ENCODE measurements at regions not wholly inside any gene's neighbourhood (a gene's known extent, or its start where the extent isn't known, plus 50 kb on each side); places are given as distances from the start of the nearest gene placed in this dataset.
A peak's percentile ranks its signal among the peaks of the same experiment; 100 is the strongest.

DNA sequence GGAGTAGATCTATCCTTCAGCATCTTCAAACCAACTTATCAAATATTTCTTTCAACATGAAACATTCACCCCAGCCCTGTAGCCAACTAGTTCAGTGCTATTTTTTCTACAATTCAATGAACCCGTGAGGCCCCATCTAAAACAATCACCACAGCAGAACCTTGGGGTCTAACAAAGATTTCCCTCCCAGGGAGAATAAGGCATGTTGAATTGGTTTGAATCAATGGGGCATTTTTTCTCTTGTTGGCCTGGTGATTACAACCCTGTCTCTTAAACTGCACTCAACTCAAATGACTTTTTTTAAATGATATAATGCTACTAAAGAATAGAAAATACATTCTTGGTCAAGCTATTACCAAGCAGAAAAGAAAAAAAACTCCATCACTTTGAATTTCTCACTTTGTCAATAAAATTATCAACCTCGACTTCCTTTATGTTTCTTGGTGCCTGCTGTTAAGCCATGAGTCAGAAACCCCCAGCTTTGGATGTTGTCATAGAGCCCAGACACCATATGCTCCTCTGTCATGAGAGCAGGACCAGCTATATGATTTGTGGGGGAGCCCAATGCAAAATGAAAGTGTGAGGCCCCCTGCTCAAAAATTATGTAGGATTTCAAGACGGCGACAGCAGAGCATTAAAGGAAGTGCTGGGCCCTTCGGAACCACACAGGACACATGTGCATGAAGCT, 282.4 kb downstream of the MEIS1 start:
- DNase-seq (ENCODE audit: low read depth in 4 of 4, low spot score in 3 of 4) = no peak

DNA sequence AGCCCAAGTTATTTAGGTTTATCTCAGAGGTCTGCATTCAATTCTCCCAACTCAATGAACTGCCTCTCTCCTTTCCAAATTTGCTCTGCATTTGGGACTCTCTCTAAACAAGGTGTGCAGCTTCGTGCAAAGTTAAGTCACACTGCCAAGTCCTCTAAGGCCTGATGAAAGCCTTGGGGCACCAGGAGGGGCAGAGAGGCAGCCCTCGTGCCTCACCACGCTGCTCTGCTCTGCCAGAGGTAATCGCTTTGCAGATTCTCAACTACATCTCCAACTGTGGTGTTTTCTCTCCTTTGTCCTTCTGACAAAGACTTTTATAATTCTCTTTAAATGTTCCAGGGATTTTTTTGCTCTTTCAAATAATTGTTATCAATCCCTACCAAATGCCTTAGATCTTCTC, 283.0 kb downstream of the MEIS1 start:
- DNase-seq (ENCODE audit: low read depth in 4 of 4, low spot score in 3 of 4) = no peak

DNA sequence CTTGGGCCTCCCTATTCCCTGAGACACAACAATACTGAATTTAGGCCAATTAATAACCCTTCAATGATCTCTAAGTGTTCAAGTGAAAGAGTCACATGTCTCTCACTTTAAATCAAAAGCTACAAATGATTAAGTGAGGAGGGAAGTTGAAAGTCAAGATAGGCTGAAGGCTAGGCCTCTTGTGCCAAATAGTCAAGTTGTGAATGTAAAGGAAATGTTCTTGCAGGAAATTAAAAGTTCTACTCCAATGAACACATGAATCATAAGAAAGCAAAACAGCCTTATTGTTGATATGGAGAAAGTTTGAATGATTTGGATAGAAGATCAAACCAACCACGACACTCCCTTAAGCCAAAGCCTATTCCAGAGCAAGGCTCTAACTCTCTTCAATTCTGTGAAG, 286.9 kb downstream of the MEIS1 start:
- no peak for DNase-seq (ENCODE audit: low read depth in 4 of 4, low spot score in 3 of 4)

DNA sequence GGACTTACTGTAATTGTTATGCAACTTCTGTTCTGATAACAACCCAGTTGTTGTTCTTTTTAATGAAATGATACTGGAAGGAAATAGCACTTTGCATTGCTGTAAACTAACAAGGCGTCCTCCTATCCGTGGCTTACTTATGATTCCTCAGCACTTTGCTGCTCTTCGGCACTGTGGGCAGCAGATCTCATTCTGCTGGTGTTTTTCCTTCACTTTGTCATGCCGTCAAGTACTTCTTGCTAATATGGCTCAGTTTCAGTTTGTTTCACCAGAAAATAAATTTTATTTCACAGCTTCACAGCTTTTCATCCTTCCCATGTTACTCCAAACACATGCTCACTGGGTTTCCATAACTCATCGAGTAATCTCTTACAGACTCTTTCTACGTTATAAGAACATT, 289.3 kb downstream of the MEIS1 start:
- no peak for DNase-seq (ENCODE audit: low read depth in 4 of 4, low spot score in 3 of 4)

GRCh38 chr2:66729416-66730330, 294.7 kb downstream of the MEIS1 start:
- DNase-seq (ENCODE audit: low read depth in 4 of 4, low spot score in 3 of 4) = no peak

DNA sequence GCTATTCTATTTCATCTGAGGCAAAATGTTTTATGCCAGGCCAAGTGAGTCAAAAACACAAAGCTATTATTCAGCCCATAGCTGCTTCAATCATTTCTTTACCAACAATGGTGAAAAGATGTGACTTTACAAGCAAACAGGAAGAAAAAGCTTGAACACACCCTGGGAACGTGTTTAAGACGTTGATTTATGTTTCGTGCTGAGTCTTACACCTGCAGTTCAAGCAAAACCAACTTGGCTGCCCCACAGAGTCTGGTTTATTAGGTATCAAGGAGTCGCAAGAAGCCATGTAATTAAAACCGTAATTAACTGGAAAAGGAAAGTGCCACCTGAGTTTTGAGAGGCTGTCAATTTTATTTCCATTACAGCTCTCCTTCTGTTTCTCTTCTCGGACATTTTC, 295.5 kb downstream of the MEIS1 start:
- no peak for DNase-seq (ENCODE audit: low read depth in 4 of 4, low spot score in 3 of 4)

DNA sequence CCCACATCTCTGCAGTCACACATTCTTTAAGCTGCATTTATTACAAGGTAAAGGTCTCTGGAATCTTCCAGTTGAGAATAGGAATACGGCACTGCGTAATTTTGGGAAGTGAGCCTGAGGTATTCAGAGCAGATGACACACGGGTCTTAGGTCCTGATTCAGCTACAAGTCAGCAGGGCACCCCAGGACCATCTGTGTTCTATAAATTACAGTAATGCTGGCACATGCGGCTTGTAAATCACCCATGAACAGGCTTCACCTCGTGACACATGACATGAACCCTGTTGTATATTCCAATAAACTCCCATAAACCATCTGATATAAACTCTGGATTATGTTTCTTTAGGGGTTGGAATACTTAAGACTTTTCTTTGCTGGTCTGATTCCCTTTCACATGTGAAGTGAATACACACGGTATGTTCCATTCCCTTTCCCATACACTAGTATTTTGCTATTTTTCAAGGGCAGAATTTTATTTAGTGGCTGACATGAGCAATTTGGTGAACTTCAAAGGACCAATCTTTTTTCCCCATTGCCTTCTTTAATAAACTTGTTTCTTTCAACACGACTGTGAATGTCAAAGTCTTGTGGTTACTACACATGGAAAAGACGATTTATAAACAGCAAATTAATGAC, 298.6 kb downstream of the MEIS1 start:
- peak in 1 of 4 donors; percentile 22 for DNase-seq (ENCODE audit: low read depth in 4 of 4, low spot score in 3 of 4)

- DNase-seq (ENCODE audit: low read depth in 4 of 4, low spot score in 3 of 4) = no peak
These were observed 314.0 kb downstream of the MEIS1 start for GRCh38 chr2:66748939-66749338.

- DNase-seq (ENCODE audit: low read depth in 4 of 4, low spot score in 3 of 4) = no peak
These were observed 314.6 kb downstream of the MEIS1 start for GRCh38 chr2:66749566-66749965.

DNA sequence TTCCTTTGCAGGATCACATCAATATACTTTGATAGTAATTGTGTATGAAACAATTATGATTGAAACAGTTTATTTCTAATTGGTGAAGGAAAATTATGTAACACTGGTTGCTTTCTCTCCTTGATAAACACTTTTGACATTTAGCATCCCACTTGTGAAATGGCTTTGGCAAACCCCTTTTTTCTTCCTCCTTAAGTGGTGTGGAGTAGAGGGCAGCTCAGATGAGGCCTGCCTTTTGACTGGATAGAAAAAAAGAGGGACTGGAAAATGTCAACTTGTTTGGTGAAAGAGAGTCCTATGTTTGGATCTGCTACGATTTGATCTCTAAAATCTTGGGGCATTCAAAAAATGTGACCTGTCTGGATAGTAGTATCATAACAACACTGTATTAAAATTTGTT, 318.3 kb downstream of the MEIS1 start:
- DNase-seq (ENCODE audit: low read depth in 4 of 4, low spot score in 3 of 4) = no peak

DNA sequence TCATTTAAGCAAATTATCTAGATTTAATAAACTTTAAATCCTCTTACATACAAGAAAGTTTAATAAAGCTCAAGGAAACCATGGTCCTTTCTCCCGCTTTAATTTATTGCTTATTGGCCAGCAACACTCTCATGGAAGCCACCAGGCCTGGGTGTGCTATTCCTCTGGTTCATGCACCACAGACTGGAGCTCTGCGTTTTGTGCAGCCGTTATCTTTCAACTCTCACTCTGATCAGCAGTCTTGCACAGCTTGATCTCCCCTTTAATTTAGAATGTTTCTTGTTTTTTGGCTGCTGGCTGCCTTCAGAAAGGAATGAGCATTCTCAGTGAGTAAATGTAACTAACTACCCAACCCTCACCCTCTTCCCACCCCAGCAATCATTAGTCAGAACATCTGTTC, 318.7 kb downstream of the MEIS1 start:
- DNase-seq (ENCODE audit: low read depth in 4 of 4, low spot score in 3 of 4) = no peak

GRCh38 chr2:66755974-66756373, 321.0 kb downstream of the MEIS1 start:
- DNase-seq (ENCODE audit: low read depth in 4 of 4, low spot score in 3 of 4) = no peak

DNA sequence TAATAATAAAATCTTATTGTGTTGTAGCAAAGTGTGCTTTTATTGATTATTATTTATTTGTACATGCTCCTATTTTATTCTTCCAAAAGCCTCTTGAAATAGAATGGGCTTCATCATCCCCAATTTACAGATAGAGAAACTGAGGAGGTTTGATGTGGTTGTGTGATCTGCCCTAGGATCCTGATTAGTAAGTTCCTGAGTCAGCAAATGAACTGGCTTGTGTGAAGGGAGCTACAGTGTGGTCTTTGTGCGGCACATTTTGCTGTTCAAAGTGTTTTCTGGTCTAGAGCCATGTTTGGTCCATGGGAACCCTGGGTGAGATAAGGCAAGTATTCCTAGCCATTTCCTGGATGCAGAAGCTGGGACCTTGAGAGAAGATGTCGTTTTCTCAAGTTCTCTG, 326.9 kb downstream of the MEIS1 start:
- DNase-seq (ENCODE audit: low read depth in 4 of 4, low spot score in 3 of 4) = no peak

DNA sequence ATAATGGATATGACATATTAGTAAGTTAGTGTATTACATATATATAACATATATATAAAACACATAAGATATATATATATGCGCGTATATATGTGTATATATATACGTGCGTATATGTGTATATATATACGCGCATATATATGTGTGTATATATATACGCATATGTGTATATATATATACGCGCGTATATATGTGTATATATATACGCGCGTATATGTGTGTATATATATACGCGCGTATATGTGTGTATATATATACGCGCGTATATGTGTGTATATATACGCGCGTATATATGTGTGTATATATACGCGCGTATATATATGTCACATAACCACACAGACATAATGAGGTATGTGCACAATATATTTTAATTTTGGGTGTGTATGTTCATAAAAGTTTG, 327.8 kb downstream of the MEIS1 start:
- no peak for DNase-seq (ENCODE audit: low read depth in 4 of 4, low spot score in 3 of 4)

DNA sequence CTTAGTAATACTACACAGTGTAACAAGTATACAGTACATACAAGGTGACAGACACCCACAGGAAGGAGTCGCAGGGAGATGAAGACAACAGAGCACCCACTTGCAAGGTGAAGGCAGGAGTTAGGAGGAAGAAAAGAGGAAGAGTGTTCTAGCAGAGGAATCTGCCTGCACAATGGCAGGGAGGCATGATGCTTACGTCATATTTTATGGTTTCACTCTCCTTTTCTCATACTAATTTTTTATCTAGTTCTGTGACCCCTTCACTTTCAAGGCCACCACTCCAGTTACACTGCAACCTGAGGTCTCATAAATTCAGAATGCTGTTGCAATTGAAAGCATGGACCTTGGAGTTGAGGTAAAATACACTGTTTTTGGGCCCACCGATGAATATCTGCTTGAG, 331.7 kb downstream of the MEIS1 start:
- DNase-seq (ENCODE audit: low read depth in 4 of 4, low spot score in 3 of 4) = no peak

DNA sequence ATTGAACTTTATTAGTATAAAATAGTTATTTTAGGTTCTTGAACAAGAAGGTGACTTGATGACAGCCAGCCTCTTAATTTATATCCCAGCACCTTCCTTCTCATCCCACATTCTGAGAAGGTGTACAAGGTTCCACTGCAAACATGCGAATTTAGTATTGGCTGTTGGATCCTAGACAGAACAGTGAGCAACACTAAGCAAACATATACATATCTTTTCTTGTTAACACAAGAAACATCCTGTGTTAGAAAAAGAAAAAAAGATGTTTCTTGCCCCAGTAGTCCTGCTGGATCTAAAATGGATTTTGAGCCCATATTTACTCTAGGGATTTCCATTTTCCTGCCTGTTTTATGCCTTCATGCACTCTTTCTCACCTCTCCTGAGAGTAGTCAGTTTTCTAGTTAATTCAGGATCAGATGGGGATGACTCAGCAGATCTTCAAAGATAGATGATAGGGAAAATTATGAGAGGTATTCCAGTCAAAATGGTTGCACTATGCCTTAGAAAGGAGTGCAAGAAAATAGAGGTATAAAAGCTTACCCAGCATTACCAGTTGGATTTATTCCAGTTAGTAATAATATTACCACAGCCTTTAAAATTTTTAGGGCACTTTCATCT, 336.5 kb downstream of the MEIS1 start:
- no peak for DNase-seq (ENCODE audit: low read depth in 4 of 4, low spot score in 3 of 4)

DNA sequence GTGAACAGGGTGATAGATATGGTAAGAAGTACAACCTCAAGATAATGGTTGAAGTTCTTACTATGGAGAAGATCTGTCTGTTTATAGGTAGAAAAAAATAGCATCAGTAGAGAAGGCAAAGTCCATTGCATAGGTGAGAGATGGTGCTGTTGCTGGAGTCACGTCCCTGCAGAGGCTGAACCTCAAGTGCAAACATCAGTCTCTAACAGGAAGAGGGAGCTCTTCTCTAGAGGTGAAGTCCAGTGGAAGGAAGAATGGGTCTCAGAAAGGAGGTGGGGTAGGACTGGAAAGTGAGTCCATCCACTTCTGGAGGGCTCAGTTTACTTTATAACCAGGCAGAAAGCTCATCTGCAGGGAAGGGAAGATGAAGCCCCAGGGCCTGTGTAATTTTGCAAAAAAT, 337.7 kb downstream of the MEIS1 start:
- DNase-seq (ENCODE audit: low read depth in 4 of 4, low spot score in 3 of 4) = no peak

- no peak for DNase-seq (ENCODE audit: low read depth in 4 of 4, low spot score in 3 of 4)
These were observed 341.0 kb downstream of the MEIS1 start for GRCh38 chr2:66775730-66776422.

- DNase-seq (ENCODE audit: low read depth in 4 of 4, low spot score in 3 of 4) = no peak
These were observed 346.9 kb downstream of the MEIS1 start for GRCh38 chr2:66781804-66782203.

DNA sequence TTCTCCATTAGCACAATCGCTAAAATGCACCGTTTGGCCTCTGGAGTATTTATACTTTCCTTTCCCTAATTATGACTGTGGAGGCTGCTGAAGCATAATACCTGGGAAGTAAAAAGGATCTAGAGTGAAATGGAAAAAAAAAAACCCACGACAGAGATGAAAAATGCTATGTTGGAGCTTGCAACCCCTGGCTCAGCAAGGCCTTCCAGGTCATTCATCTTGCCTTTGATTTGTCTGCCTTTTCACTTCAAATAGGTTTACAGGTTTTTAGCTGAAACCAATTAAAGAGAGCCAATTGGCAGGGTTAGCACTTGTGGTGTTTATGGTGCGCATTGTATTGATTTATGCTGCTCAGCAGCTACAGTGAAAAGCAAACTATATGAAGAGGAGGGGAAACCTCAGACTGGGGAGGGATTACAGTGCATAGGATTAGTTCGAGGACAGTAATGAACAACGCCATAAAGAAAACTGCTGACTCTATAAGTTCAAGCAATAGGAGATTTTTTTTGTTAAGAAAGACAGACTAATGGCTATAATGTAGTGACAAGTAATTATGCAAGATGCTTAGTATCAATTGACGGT, 347.9 kb downstream of the MEIS1 start:
- DNase-seq (ENCODE audit: low read depth in 4 of 4, low spot score in 3 of 4) = no peak

Measured in left renal pelvis (tissue), 4 donors.